Stimulated activated CD4-positive, alpha-beta T cell treated with anti-CD3 and anti-CD28 coated beads, Interleukin-4, amount 100 ng/mL, for 24 hours (primary cell): ENCODE measurements at regions not wholly inside any gene's neighbourhood (a gene's known extent, or its start where the extent isn't known, plus 50 kb on each side); places are given as distances from the start of the nearest gene placed in this dataset.

Experiments
- DNase-seq: peaks from one replicate; pipeline ENCODE4 v3.0.0-alpha.2; 2020

- no peak for DNase-seq
These were observed 709.1 kb upstream of the FZD8 start for GRCh38 chr10:36351159-36351558.

GRCh38 chr10:36349445-36350078 lies 707.5 kb upstream of the FZD8 start:
- no peak for DNase-seq

GRCh38 chr10:36345807-36346206 lies 703.7 kb upstream of the FZD8 start:
- DNase-seq: no peak

GRCh38 chr10:36345175-36345533 lies 703.1 kb upstream of the FZD8 start:
- no peak for DNase-seq

- no peak for DNase-seq
These were observed 702.4 kb upstream of the FZD8 start for GRCh38 chr10:36344240-36345174.

GRCh38 chr10:36342781-36343180 lies 700.7 kb upstream of the FZD8 start:
- no peak for DNase-seq

GRCh38 chr10:36341471-36341870 lies 699.4 kb upstream of the FZD8 start:
- DNase-seq: no peak

GRCh38 chr10:36336315-36336714 lies 694.2 kb upstream of the FZD8 start:
- no peak for DNase-seq

GRCh38 chr10:36333446-36333845 lies 691.4 kb upstream of the FZD8 start:
- no peak for DNase-seq

GRCh38 chr10:36332926-36333325 lies 690.8 kb upstream of the FZD8 start:
- DNase-seq: no peak

- no peak for DNase-seq
These were observed 689.0 kb upstream of the FZD8 start for GRCh38 chr10:36331121-36331520.

GRCh38 chr10:36325815-36326214 lies 683.7 kb upstream of the FZD8 start:
- no peak for DNase-seq

GRCh38 chr10:36324831-36325230 lies 682.7 kb upstream of the FZD8 start:
- no peak for DNase-seq

GRCh38 chr10:36313142-36313541 lies 671.0 kb upstream of the FZD8 start:
- no peak for DNase-seq

- DNase-seq: no peak
These were observed 661.8 kb upstream of the FZD8 start for GRCh38 chr10:36303896-36304295.

GRCh38 chr10:36302086-36302485 lies 660.0 kb upstream of the FZD8 start:
- no peak for DNase-seq

GRCh38 chr10:36301539-36301938 lies 659.4 kb upstream of the FZD8 start:
- no peak for DNase-seq

- no peak for DNase-seq
These were observed 659.0 kb upstream of the FZD8 start for GRCh38 chr10:36301139-36301538.

GRCh38 chr10:36283827-36284226 lies 641.7 kb upstream of the FZD8 start:
- DNase-seq: no peak

- DNase-seq: no peak
These were observed 639.8 kb upstream of the FZD8 start for GRCh38 chr10:36281831-36282331.

- DNase-seq: no peak
These were observed 638.9 kb upstream of the FZD8 start for GRCh38 chr10:36280890-36281499.

- no peak for DNase-seq
These were observed 638.2 kb upstream of the FZD8 start for GRCh38 chr10:36280321-36280741.

GRCh38 chr10:36278176-36278575 lies 636.1 kb upstream of the FZD8 start:
- DNase-seq: no peak

- DNase-seq: no peak
These were observed 635.4 kb upstream of the FZD8 start for GRCh38 chr10:36277459-36277858.
